ENCODE measurements at regions not wholly inside any gene's neighbourhood (a gene's known extent, or its start where the extent isn't known, plus 50 kb on each side); places are given as distances from the start of the nearest gene placed in this dataset.
"Not testable (repeated sequence)": the region's sequence is repeated elsewhere in the genome, so short reads cannot be mapped to it uniquely, and the experiment has no call there.

GRCh38 chr22:47307822-47308221 lies 545.4 kb downstream of the TBC1D22A start:
- DNase-seq (ENCODE audit: low read depth in 2 of 2), result no peak

DNA sequence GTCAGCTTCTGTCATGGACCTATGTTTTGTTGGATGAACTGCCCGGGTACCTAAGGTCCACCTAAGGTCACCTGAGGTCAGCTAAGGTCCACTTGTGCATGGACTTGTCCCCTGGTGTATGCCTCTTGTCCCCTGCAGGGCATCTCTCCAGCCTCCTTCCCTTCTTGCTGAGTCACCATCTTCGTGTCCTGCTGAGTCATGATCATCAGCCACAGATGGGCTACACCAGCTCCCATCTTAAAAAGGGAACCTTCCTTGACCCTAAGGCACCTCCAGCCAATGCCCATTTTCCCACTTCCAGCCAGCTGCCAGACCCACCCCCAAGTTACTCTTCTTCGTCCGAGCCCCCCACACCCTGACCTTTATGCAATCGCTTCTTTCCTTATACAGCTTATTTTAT lies 544.9 kb downstream of the TBC1D22A start:
- no peak for DNase-seq (ENCODE audit: low read depth in 2 of 2)

DNA sequence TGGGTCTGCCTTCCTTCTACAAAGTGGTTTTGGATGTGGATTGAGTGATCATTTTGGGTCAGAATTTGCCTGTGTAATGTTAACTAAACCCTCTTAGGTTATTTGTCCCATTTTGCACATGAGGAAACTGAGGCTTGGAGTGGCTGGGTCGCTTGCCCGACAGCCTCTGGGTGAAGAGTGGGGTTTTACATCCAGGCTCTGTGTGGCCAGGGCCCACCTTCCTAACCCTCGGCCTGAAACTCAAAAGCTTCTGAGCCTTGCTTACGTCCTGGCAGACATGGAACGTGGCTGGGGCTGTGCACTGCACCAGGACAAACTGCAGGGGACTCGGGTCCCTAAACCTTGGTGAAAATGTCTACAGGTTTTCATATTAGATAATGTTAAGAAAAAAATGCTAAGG lies 542.4 kb downstream of the TBC1D22A start:
- DNase-seq (ENCODE audit: low read depth in 2 of 2), result no peak

DNA sequence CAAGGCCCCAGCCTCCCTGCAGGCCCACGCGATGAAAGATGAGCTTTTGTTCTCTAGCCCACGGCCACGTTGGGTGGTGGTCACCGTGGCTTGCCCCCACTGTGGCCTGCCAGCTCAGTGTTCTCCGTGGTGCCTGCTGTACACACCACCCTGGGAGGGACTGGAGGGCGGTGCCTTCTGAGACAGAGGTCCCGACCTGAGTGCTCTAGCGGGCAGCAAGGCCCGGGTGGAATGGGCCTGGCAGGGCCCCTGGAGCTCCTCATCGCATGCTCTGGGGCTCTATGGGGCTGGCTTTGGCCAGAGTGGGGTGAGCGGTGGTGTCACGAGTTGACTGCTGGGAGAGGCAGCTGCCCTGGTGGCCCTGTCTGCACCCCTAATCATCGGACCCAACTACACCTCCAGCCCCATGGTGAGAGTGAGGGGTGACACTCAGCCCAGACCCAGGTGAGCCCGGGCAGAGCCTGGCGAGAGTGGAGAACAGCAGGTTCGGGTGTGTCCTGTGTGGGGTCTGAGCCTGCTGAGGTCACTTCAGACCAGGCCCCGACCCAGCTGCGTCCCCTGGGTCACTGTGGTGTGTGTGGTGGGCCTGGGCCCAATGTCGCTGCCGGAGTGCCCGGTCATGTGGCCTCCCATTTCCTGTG lies 541.9 kb downstream of the TBC1D22A start:
- no peak for DNase-seq (ENCODE audit: low read depth in 2 of 2)

DNA sequence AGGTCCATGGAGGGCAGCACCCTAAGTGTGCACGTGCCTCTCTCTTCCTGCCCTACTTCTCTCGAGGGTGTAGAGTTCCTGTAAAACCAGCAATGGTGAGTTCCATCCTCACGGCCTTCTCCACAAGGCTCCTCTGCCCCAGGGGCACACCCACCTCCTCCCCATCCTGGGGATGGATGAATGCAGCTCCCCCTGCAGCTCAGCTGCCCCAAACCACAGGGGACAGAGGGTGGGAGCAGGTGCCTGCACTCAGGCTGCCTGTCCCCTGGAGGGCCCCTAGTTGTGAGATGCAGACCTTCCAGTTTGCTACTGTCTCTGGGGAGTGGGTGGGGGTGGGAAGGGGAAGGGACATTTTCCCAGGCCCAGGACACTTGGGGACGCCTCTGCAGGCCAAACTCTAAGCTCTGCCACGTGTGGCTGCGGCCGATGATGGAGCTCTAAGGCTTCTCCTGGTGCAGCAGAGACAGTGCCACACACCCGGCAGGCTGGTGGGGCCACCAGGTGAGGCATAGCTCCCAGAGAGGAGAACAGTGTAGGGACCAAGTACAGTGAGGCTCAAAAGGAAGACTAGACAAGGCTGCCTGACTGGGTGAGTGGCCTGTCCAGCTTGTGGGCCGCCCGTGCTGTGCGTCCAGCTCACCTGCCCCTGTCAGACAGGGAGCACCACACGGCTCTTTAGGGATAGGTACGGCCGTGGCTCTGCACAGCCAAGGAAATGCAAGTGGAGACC lies 540.9 kb downstream of the TBC1D22A start:
- DNase-seq (ENCODE audit: low read depth in 2 of 2), result no peak

GRCh38 chr22:47302587-47302986 lies 540.1 kb downstream of the TBC1D22A start:
- not testable (repeated sequence) for DNase-seq (ENCODE audit: low read depth in 2 of 2)

- DNase-seq (ENCODE audit: low read depth in 2 of 2), result no peak
Measured at GRCh38 chr22:47301820-47302475, 539.5 kb downstream of the TBC1D22A start.

DNA sequence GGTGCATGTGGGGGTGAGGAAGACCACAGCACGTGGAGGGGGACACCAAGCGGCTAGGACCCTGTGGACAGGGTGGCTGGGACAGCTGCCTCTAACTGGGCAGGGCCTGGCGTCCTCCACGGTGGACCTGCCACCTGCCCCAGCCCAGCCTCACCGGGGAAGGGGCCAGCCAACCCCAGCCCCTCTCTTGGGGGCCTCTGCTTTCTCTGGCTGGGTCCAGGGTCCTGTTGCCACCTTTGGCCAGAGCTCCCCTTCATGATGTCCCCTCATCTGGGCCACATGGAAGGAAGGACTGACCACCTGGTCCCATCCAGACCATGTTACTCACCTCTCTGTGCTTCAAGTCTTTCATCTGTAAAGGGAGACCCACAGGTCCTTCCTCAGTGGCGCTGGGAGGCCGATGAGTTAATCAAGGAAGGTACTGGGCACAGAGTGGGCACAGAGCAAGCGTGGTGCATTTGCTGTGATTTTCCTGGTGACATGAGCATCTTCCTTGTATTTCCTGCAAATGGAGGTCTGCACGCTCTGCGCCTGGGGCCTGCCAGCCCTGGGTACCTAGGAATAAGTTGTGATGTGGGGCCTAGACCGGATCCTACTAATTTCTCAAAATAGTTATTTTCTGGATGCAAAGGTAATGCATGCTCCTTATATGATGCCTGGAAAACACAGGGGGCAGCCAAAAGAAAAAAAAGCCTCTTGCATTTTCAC lies 538.4 kb downstream of the TBC1D22A start:
- DNase-seq (ENCODE audit: low read depth in 2 of 2), result no peak

DNA sequence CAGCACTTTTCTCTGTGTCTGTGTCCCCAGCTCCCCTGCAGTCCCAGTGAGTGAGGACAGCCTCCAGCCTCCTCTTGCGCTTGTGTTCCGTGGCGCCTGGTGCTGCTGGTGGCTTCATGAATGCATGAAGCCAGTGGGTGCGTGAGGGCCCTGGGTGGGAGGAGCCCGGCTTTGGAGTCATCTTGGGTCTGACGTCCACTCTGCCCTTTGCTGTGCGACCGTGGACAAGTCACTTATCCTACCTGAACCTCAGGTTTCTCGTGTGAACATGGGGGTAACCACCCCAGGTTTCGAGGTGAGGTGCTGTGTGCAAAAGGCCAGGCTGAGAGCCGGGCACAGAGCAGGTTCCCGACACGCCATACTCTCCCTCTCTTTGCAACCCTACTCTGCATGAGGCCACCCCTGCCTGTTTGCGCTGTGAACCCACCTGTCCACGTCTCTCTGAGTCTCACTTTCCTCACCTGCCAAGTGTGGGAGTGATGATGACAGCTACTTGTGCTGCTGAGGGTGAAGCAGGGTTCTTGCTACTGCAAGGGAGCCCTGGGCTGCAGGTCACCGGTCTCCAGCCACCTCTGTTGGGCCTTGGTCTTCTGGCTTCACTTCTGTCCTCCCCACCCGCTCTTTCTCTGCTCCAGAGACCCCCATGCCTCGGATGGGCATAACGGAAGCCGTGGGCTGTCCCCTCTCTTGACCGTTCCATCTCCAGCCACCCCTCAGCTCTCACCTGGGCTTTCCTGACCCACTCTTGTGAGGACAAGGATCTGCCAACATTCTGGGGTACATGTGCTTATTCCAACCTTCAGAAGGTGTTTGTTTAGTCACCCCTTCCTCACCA lies 537.6 kb downstream of the TBC1D22A start:
- no peak for DNase-seq (ENCODE audit: low read depth in 2 of 2)

GRCh38 chr22:47299211-47299862 lies 536.9 kb downstream of the TBC1D22A start:
- no peak for DNase-seq (ENCODE audit: low read depth in 2 of 2)

DNA sequence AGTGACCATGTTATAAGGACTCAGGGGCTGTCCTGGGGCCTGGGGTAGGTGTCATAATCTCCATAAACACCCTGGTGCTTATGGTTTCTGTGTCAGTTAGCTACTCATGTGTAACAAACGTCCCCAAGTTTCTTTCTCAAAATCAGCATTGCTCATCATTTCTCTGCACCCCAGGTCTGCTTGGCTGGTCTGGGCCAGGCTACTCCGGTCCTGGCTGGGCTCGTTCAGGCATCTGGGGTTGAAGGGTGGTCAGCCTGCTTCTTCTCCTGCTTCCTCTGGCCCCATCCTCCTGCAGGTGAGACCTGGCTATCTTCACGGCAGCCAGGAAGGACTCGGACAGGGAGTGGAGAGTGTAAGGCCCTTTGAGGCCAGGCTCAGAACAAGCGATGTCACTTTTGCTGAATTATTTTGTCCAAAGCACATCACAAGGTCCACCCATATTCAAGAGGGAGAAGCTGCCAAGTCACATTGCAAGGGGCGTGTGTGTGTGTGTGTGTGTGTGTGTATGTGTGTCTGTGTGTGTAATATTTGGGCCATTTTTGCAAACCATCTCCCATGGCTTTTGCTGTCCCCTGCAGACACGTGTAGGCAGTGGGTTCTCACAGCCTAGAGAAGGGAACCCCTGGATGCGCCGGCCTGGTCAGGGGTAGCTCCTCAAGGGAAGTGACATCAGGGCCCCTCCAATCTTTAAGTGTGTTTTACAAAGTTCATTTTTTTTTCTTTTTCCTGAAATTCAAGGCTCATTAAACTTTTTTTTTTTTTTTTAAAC lies 535.8 kb downstream of the TBC1D22A start:
- DNase-seq (ENCODE audit: low read depth in 2 of 2), result no peak

GRCh38 chr22:47297261-47298016 lies 535.0 kb downstream of the TBC1D22A start:
- no peak for DNase-seq (ENCODE audit: low read depth in 2 of 2)

GRCh38 chr22:47296405-47297260 lies 534.2 kb downstream of the TBC1D22A start:
- DNase-seq (ENCODE audit: low read depth in 2 of 2), result no peak

DNA sequence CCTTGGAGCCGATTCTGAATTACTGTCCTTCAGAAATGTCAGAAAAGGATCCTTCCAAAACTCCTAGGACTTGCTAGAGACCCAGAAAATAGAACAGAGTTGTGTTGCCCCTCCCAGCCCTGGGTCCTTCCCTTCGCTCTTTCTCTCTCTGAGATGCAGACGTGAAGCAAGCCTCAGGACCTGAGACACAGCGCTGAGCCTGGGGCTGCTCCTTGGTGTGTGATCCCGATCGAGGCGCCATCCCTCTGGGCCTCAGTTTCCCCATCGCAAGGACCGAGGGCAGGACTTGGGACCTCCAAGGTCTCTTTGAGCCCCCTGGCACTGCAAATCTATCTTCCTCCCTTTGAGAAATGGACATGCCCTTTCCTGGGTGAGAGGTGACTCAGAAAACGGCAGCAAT lies 533.5 kb downstream of the TBC1D22A start:
- DNase-seq (ENCODE audit: low read depth in 2 of 2), result no peak

DNA sequence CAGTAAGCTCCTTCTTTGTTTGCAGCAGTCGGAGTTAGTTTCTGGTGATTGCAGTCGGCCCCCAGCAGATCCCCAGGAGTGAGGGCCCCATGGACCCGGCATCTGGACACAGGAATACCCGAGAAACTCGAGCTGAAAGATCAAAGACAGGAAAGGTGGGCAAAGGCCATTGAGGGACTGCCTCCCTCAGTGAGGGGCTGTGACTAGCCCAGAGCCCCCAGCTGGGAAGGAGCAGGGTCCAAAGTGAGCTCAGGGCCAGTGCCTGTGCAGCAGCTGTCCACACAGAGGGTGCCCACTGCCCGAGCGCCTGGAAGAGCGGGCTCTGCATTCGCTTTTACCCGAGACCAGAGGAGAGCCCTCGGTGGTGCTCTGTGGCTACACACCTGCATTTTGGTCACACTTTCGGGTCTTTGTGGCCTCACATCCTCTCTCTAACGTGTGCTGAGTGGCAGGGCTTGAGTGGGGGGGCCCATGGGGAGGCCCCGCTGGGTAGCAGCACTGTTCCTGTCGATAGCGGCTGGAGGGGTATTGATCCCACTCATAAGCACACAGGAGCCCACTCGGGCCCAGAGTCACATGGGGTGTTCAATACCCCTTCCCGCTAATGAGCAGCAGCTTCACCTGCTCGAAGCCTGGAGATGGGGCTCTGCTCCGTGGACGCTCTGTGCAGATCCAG lies 532.9 kb downstream of the TBC1D22A start:
- DNase-seq (ENCODE audit: low read depth in 2 of 2), result no peak

DNA sequence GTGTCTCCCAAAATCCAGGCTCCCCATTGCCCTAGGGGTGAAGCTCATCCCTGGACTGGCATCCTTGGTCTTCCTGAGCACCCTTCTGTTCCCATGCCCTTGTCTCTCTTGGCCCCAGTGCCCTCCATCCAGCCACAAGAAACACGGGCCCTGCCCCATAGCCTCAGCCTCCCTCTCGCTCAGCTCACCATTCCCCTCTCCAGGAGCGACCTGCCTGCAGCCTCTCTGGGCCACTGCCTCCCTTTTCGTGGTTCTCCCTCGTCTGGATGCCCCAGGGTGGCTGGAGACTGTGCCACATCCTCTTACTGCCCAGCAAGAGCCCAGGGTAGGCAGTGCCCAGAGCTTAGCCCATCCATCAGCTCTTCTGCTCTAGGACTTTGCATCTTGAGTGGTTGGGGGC lies 532.1 kb downstream of the TBC1D22A start:
- DNase-seq (ENCODE audit: low read depth in 2 of 2), result no peak

- no peak for DNase-seq (ENCODE audit: low read depth in 2 of 2)
Measured at GRCh38 chr22:47294222-47294532, 531.7 kb downstream of the TBC1D22A start.
